ENCODE measurements at regions not wholly inside any gene's neighbourhood (a gene's known extent, or its start where the extent isn't known, plus 50 kb on each side); places are given as distances from the start of the nearest gene placed in this dataset.

- no peak for DNase-seq
- no peak overlapping the region for H3K4me3 ChIP-seq
- H3K36me3 ChIP-seq, result no peaks in the 10 kb centered on the region
- no peak for ATAC-seq
- no peaks in the 10 kb centered on the region for H3K27me3 ChIP-seq
- no peaks in the 10 kb centered on the region for H3K9me3 ChIP-seq
- no peaks in the 10 kb centered on the region for H3K4me1 ChIP-seq
- no peak for TF ChIP-seq CTCF (IDR thresholded peaks at IDR 0.05)
- FAIRE-seq, result no peak
- H3K27ac ChIP-seq, result no peak overlapping the region
- intact Hi-C loops (cut with DNase I), result loop anchor here in 1 of 3 donors (10.0 kb wide), 1 partner anchor 121 kb away; no protein-coding TSS in a partner anchor
- WGBS, 2 donors, result 65 to 82% methylated on average over 2 of the region's 2 CpGs
These were observed 62.7 kb upstream of the TSPAN11 start for GRCh38 chr12:30863839-30864238.

GRCh38 chr12:30862486-30862885, 64.1 kb upstream of the TSPAN11 start:
- no peaks in the 10 kb centered on the region for H3K9me3 ChIP-seq
- ATAC-seq, result no peak
- FAIRE-seq, result no peak
- no peaks in the 10 kb centered on the region for H3K36me3 ChIP-seq
- WGBS, 2 donors, result 25% methylated on average over 5 of the region's 5 CpGs
- H3K4me3 ChIP-seq, result no peak overlapping the region
- no peak for TF ChIP-seq CTCF (IDR thresholded peaks at IDR 0.05)
- intact Hi-C loops (cut with DNase I), result loop anchor here in 1 of 3 donors (10.0 kb wide), 1 partner anchor 122 kb away; no protein-coding TSS in a partner anchor
- H3K27me3 ChIP-seq, result no peaks in the 10 kb centered on the region
- H3K27ac ChIP-seq, result no peak overlapping the region
- DNase-seq, result no peak
- H3K4me1 ChIP-seq, result no peaks in the 10 kb centered on the region

GRCh38 chr12:30859226-30859625, 67.3 kb upstream of the TSPAN11 start:
- intact Hi-C loops (cut with DNase I), result no loop called here

GRCh38 chr12:30858471-30858870, 68.1 kb upstream of the TSPAN11 start:
- no peak for DNase-seq
- Histone ChIP-seq H3K27me3 (no peaks in the 10 kb centered on the region), H3K36me3 (no peaks in the 10 kb centered on the region), H3K27ac (no peak overlapping the region), H3K4me3 (no peak overlapping the region), H3K4me1 (no peaks in the 10 kb centered on the region), H3K9me3 (no peaks in the 10 kb centered on the region)
- intact Hi-C loops (cut with DNase I), result no loop called here
- ATAC-seq, result no peak
- 56 to 58% methylated on average over 4 of the region's 4 CpGs for WGBS, 2 donors
- no peak for TF ChIP-seq CTCF (IDR thresholded peaks at IDR 0.05)
- FAIRE-seq, result no peak

More at GRCh38 chr12:30859226-30859625, 67.3 kb upstream of the TSPAN11 start:
- Histone ChIP-seq H3K4me3 (no peak overlapping the region), H3K36me3 (no peaks in the 10 kb centered on the region), H3K9me3 (no peaks in the 10 kb centered on the region), H3K27me3 (no peaks in the 10 kb centered on the region), H3K4me1 (no peaks in the 10 kb centered on the region), H3K27ac (no peak overlapping the region)
- ATAC-seq, result no peak
- TF ChIP-seq CTCF (IDR thresholded peaks at IDR 0.05), result no peak
- DNase-seq, result no peak
- whole genome bisulfite sequencing, 2 donors, result 84 to 92% methylated on average over 2 of the region's 2 CpGs
- FAIRE-seq, result no peak

- Histone ChIP-seq H3K4me1 (peaks cover 0 to 3% (median 0%) of the 10 kb centered on the region in 3 donors), H3K9me3 (no peaks in the 10 kb centered on the region), H3K4me3 (no peak overlapping the region), H3K27me3 (no peaks in the 10 kb centered on the region), H3K36me3 (no peaks in the 10 kb centered on the region), H3K27ac (no peak overlapping the region)
- TF ChIP-seq CTCF (IDR thresholded peaks at IDR 0.05), result no peak
- DNase-seq (peak in 1 of 6 donors; percentile 64), ATAC-seq (no peak), FAIRE-seq (no peak)
- intact Hi-C loops (cut with DNase I), result no loop called here
- 71 to 85% methylated on average over 18 to 20 of the region's 20 CpGs for WGBS, 2 donors
These were observed 72.9 kb upstream of the TSPAN11 start for GRCh38 chr12:30853561-30854133.

All from pancreas (tissue), 10 donors.